GM21576 (cell line): ENCODE measurements at regions not wholly inside any gene's neighbourhood (a gene's known extent, or its start where the extent isn't known, plus 50 kb on each side); places are given as distances from the start of the nearest gene placed in this dataset.
"Not testable (repeated sequence)": the region's sequence is repeated elsewhere in the genome, so short reads cannot be mapped to it uniquely, and the experiment has no call there.

Source experiments
- ATAC-seq: cut with Tn5 transposase; IDR thresholded peaks from one replicate; pipeline ENCODE4 v1.9.1; 2021; ENCODE audit warnings: mild to moderate bottlenecking, moderate library complexity; ENCODE audit not compliant: unreplicated experiment

DNA sequence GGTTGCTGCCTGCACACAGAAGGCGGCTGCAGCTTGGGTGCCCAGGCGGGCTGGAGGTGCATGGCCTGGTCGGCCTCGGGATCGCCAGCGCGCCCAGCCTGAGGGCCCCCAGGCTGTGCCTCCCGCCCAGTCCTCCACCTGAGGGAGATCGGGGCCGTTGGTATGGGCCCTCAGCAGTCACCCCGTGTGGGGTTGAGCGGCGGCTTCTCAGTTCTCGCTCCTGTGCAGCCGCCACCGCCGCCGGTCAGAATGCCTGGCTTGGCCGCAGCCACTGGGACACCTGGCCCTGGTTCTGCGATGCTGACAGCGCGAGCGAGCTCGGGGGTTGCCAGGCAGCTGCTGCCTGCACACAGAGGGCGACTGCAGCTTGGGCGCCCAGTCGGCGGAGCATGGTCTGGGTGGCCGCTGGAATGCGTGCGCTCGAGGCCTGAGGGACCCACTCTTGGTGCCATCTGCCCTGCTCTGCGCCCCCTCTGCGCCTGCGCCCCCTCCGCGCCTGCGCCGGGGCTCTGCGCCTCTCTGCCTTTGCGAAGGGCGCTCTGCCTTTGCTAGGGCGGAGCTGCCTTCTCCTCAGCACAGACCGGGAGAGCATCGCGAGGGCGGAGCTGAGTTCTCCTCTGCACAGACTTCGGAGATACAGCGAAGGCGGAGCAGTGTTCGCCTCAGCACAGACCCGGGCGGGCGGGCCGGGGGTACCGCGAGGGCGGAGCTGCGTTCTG is 84.6 kb upstream of the ZNG1F start:
- peak; percentile 100 for ATAC-seq

DNA sequence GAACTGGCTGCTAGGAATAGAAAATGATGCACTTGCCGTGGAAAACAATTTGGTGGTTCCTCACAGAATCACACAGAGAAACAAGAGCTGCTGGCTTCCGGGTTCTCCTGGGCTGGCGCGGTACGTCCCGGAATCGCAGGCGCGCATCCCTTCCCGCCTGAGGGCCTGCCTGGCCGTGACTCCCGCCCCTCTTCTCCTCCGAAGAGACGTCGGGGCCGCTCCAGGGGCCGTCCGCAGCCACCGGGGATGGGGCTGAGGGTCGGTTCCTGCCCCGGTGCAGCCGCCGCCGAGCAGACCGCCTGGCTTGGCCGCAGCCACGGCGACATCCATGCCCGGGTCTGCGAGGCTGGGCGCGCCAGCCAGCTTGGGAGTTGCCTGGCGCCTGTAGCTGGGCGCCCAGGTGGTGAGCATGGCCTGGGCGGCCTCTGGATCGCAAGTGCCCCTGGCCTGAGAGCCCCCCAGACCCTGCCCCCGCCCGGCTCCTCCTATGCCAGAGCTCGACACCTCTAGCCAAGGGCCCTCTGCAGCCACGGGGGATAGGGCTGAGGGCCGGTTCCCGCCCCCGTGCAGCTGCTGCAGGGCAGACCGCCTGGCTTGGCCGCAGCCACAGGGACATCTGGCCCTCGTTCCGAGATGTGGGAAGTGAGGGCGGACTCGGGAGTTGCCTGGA is 83.9 kb upstream of the ZNG1F start:
- ATAC-seq = peak; percentile 34

DNA sequence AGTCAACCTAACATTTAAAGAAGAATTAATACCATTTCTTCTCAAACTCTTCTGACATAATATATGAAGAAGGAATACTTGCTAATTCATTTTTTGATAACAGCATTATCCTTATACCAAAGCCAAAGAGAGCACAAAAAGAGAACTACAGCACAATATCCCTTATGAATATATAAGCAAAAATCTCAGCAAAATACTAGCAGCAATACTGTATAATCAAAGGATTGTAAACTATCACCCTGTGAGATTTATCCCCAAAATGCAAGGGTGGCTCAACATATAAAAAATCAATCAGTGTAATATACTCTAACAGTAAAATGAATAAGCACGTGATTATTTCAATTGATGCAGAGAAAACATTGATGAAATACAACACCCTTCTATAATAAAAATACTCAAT is 81.9 kb upstream of the ZNG1F start:
- ATAC-seq = not testable (repeated sequence)

- ATAC-seq = not testable (repeated sequence)
Measured at GRCh38 chr9:41269471-41269870, 80.4 kb upstream of the ZNG1F start.

GRCh38 chr9:41269054-41269453 is 79.9 kb upstream of the ZNG1F start:
- not testable (repeated sequence) for ATAC-seq

DNA sequence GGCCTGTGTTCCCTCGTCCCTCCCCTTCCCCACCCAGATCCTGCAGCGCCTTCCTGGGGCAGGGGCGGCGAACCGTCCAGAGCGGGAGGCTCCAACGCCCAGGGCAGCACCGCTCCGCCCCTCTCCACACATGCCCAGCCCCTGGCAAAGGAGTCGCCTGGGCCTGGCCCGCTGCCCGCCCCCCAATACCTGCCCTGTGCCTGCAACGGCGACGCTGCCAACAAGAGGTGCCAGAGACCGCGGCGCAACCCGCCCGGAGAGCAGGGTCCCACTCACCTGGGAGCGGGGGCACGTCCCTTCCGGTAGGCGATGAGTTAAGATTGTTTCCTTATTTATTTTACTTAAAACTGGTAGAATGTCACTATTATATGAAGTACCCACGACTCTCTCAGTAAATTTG is 77.5 kb upstream of the ZNG1F start:
- ATAC-seq = not testable (repeated sequence)

DNA sequence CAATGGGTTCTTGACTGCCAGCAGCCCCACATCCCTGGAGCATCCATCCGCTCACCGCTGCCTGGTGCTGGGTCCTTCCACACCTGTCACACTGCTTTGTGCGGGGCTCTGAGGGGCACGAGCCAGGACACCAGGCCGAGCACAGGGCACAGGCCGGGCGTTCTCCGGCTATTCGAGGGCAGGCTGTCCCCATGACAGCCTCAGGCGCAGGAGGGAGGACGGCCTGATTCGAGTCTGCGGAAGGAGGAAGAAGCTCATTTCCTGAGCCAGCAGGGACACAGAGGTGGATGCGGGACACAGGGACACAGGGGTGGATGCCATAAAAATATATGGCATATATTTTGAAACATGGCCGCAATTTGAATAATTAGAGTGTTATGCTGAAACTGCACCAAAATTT is 76.9 kb upstream of the ZNG1F start:
- ATAC-seq = not testable (repeated sequence)

DNA sequence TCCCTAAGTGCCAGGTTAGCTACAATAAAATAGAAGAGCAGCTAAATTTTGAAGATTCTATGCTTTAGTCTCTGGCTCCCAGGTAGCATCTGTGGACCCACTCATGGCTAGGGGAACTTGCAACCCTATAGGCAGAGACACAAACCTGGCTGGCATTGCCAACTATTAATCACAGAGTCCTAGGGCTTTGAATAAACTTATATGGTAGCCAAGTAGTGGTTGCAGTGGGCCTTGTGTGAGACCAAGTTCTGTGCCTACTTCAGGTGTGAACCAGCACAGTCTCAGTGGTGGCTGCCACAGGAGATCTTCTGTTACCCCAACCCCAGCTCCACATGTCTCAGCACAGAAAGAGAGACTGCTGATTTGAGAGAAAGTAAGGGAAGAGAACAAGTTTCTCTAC is 62.9 kb upstream of the ZNG1F start:
- not testable (repeated sequence) for ATAC-seq

DNA sequence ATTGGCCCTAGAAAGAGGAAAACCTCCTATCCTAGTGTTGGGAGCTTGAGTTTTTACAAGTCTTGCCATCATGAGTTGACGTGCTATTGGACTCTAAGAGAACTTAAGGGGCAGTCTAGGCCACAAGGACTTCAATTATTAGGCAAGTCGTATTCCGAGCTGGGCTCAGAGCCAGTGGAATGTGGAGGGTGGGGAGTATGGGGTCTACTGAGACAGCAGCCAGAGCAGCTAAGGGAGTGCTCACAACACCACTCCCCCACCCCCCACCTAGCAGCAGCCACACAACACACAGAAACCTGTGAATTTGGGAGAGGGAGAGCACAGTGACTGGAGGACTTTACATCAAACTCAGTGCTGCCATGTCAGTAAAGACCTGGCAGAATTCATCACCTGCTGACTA is 62.0 kb upstream of the ZNG1F start:
- not testable (repeated sequence) for ATAC-seq

- ATAC-seq = not testable (repeated sequence)
Measured at GRCh38 chr9:41246702-41247101, 57.6 kb upstream of the ZNG1F start.
